ENCODE measurements at regions not wholly inside any gene's neighbourhood (a gene's known extent, or its start where the extent isn't known, plus 50 kb on each side); places are given as distances from the start of the nearest gene placed in this dataset.

- TF ChIP-seq, protein P1, sequence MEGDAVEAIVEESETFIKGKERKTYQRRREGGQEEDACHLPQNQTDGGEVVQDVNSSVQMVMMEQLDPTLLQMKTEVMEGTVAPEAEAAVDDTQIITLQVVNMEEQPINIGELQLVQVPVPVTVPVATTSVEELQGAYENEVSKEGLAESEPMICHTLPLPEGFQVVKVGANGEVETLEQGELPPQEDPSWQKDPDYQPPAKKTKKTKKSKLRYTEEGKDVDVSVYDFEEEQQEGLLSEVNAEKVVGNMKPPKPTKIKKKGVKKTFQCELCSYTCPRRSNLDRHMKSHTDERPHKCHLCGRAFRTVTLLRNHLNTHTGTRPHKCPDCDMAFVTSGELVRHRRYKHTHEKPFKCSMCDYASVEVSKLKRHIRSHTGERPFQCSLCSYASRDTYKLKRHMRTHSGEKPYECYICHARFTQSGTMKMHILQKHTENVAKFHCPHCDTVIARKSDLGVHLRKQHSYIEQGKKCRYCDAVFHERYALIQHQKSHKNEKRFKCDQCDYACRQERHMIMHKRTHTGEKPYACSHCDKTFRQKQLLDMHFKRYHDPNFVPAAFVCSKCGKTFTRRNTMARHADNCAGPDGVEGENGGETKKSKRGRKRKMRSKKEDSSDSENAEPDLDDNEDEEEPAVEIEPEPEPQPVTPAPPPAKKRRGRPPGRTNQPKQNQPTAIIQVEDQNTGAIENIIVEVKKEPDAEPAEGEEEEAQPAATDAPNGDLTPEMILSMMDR (IDR thresholded peaks at IDR 0.05; ENCODE audit: insufficient read depth, low read length, severe bottlenecking) = no peak
- DNase-seq (ENCODE audit: low read depth) = no peak
- Histone ChIP-seq H3K4me3 (ENCODE audit: low read depth, low read length) (no peak overlapping the region), H3K36me3 (ENCODE audit: control insufficient read depth, insufficient read depth, low read length) (no peaks in the 10 kb centered on the region), H3K27me3 (ENCODE audit: control insufficient read depth, insufficient read depth, low read length) (no peaks in the 10 kb centered on the region)
- FAIRE-seq = no peak
These were observed 369.4 kb upstream of the B3GALT2 start for GRCh38 chr1:193555662-193556441.

- DNase-seq (ENCODE audit: low read depth) = no peak
- H3K27me3 ChIP-seq (ENCODE audit: control insufficient read depth, insufficient read depth, low read length) = no peaks in the 10 kb centered on the region
- TF ChIP-seq, protein P1 (IDR thresholded peaks at IDR 0.05; ENCODE audit: insufficient read depth, low read length, severe bottlenecking) = no peak
- no peaks in the 10 kb centered on the region for H3K36me3 ChIP-seq (ENCODE audit: control insufficient read depth, insufficient read depth, low read length)
- H3K4me3 ChIP-seq (ENCODE audit: low read depth, low read length) = no peak overlapping the region
- FAIRE-seq = no peak
These were observed 367.2 kb upstream of the B3GALT2 start for GRCh38 chr1:193553564-193553963.

GRCh38 chr1:193552274-193552673 lies 365.9 kb upstream of the B3GALT2 start:
- DNase-seq (ENCODE audit: low read depth) = no peak
- TF ChIP-seq, protein P1 (IDR thresholded peaks at IDR 0.05; ENCODE audit: insufficient read depth, low read length, severe bottlenecking) = no peak
- Histone ChIP-seq H3K4me3 (ENCODE audit: low read depth, low read length) (no peak overlapping the region), H3K27me3 (ENCODE audit: control insufficient read depth, insufficient read depth, low read length) (no peaks in the 10 kb centered on the region), H3K36me3 (ENCODE audit: control insufficient read depth, insufficient read depth, low read length) (no peaks in the 10 kb centered on the region)
- no peak for FAIRE-seq

- no peak for FAIRE-seq
- TF ChIP-seq, protein P1 (IDR thresholded peaks at IDR 0.05; ENCODE audit: insufficient read depth, low read length, severe bottlenecking) = no peak
- Histone ChIP-seq H3K36me3 (ENCODE audit: control insufficient read depth, insufficient read depth, low read length) (no peaks in the 10 kb centered on the region), H3K4me3 (ENCODE audit: low read depth, low read length) (no peak overlapping the region), H3K27me3 (ENCODE audit: control insufficient read depth, insufficient read depth, low read length) (no peaks in the 10 kb centered on the region)
- no peak for DNase-seq (ENCODE audit: low read depth)
These were observed 362.7 kb upstream of the B3GALT2 start for GRCh38 chr1:193549081-193549480.

DNA sequence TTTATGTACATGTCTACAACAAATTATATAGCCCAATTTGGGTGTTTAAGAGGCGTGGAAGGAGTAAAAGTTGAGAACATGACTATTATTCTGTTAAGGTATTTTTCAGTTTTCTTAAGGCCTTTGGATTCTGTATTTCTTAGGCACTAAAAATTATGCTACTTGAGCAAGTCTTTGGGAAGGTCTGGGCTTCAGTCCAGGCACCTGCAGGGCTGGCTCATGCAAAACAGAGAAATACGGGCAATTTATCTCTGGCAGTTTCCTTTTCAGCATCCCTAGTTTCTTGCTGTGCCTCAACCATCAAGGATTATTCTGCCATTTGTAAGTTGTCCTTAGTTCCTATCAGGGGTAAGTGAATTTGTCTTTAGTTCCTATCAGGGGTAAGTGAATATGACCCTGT lies 358.8 kb upstream of the B3GALT2 start:
- Histone ChIP-seq H3K36me3 (ENCODE audit: control insufficient read depth, insufficient read depth, low read length) (no peaks in the 10 kb centered on the region), H3K4me3 (ENCODE audit: low read depth, low read length) (no peak overlapping the region), H3K27me3 (ENCODE audit: control insufficient read depth, insufficient read depth, low read length) (no peaks in the 10 kb centered on the region)
- TF ChIP-seq, protein P1 (IDR thresholded peaks at IDR 0.05; ENCODE audit: insufficient read depth, low read length, severe bottlenecking) = no peak
- DNase-seq (ENCODE audit: low read depth) = no peak
- FAIRE-seq = no peak

GRCh38 chr1:193543259-193543658 lies 356.8 kb upstream of the B3GALT2 start:
- Histone ChIP-seq H3K4me3 (ENCODE audit: low read depth, low read length) (no peak overlapping the region), H3K36me3 (ENCODE audit: control insufficient read depth, insufficient read depth, low read length) (no peaks in the 10 kb centered on the region), H3K27me3 (ENCODE audit: control insufficient read depth, insufficient read depth, low read length) (no peaks in the 10 kb centered on the region)
- DNase-seq (ENCODE audit: low read depth) (no peak), FAIRE-seq (no peak)
- TF ChIP-seq, protein P1 (IDR thresholded peaks at IDR 0.05; ENCODE audit: insufficient read depth, low read length, severe bottlenecking) = no peak

Data from bronchial epithelial cell (primary cell).